GM12891 (cell line): ENCODE measurements at regions not wholly inside any gene's neighbourhood (a gene's known extent, or its start where the extent isn't known, plus 50 kb on each side); places are given as distances from the start of the nearest gene placed in this dataset.

Experiments
- PAX5 ChIP-seq: IDR thresholded peaks from 2 replicates; pipeline ENCODE4 v1.6.1; 2011; ENCODE audit warnings: low read length, moderate library complexity, mild to moderate bottlenecking; ENCODE audit not compliant: insufficient read depth, severe bottlenecking
- POLR2A ChIP-seq: IDR thresholded peaks from 2 replicates; pipeline ENCODE4 v1.6.1; 2011; ENCODE audit warnings: low read depth, low read length, control low read depth
- POLR2AphosphoS5 ChIP-seq: IDR thresholded peaks from 2 replicates; pipeline ENCODE4 v1.6.1; 2011; ENCODE audit warnings: low read depth, low read length, control low read depth
- POU2F2 ChIP-seq: IDR thresholded peaks from 2 replicates; pipeline ENCODE4 v1.6.1; 2011; ENCODE audit warnings: low read depth, mild to moderate bottlenecking, control low read depth, low read length, moderate library complexity
- SPI1 ChIP-seq: IDR thresholded peaks from 2 replicates; pipeline ENCODE4 v1.6.1; 2011; ENCODE audit warnings: low read depth, low read length, control low read depth
- TAF1 ChIP-seq: IDR thresholded peaks from 2 replicates; pipeline ENCODE4 v1.6.1; 2011; ENCODE audit warnings: low read depth, low read length, control low read depth

GRCh38 chr9:1581926-1582325 lies 433.2 kb upstream of the SMARCA2 start:
- TF ChIP-seq POLR2AphosphoS5 (no peak), TAF1 (no peak), POLR2A (no peak), SPI1 (no peak), PAX5 (no peak), POU2F2 (no peak)
